ENCODE measurements at regions not wholly inside any gene's neighbourhood (a gene's known extent, or its start where the extent isn't known, plus 50 kb on each side); places are given as distances from the start of the nearest gene placed in this dataset.

- Histone ChIP-seq H3K9ac (ENCODE audit: low read length) (no peak overlapping the region), H4K20me1 (ENCODE audit: insufficient read depth) (no peaks in the 10 kb centered on the region), H3K27me3 (ENCODE audit: insufficient read depth, low read length) (no peaks in the 10 kb centered on the region), H3K79me2 (ENCODE audit: insufficient read depth, low read length) (no peaks in the 10 kb centered on the region), H3K9me2 (ENCODE audit: insufficient read depth) (no peaks in the 10 kb centered on the region), H3K4me1 (ENCODE audit: control insufficient read depth in 1 of 2, insufficient read depth in 2 of 2, low read length in 2 of 2) (no peaks in the 10 kb centered on the region), H3K4me2 (ENCODE audit: low read length) (no peak overlapping the region), H3K27ac (ENCODE audit: low read depth, low read length) (no peak overlapping the region), H2AFZ (ENCODE audit: low read depth, low read length, poor library complexity, severe bottlenecking) (no peak overlapping the region), H3K4me3 (replicated peaks in 1 of 2; ENCODE audit: low read depth in 1 of 2, low read length in 2 of 2) (no peak overlapping the region), H3K9me3 (ENCODE audit: control insufficient read depth in 1 of 2, insufficient read depth in 1 of 2, low read depth in 1 of 2, low read length in 2 of 2) (no peaks in the 10 kb centered on the region), H3K36me3 (ENCODE audit: control insufficient read depth in 1 of 2, insufficient read depth in 2 of 2, low read length in 2 of 2) (no peaks in the 10 kb centered on the region)
- BruUV-seq (replicated peaks): no TSS peak
- ChIA-PET CTCF (no interaction called here), RAD21 (ENCODE audit: low non-redundant PET in 1 of 2, low total read pairs in 2 of 2, uncharacterized antibody in 2 of 2, unreplicated experiment in 2 of 2) (no interaction called here), POLR2A (no interaction called here)
- intact Hi-C loops (cut with micrococcal nuclease): no loop called here
- ATAC-seq (peak; percentile 96), DNase-seq (ENCODE audit: low read depth, low spot score) (no peak)
- TF ChIP-seq JUND (IDR thresholded peaks at IDR 0.05) (no peak), EZH2 (IDR thresholded peaks at IDR 0.05) (no peak), RAD21 (IDR thresholded peaks at IDR 0.05; ENCODE audit: low read depth) (peak; percentile 32; the same call in 1 of the 2 replicates), CTCF (IDR thresholded peaks at IDR 0.05 in 2 of 3, conservative IDR thresholded peaks at IDR 0.05 in 1 of 3; ENCODE audit: borderline replicate concordance in 1 of 3, insufficient read depth in 1 of 3, low read depth in 2 of 3, low read length in 2 of 3) (peak in 2 of 3 experiments; percentile 50 to 51; a peak in 4 of 6 replicates), FOSL1 (IDR thresholded peaks at IDR 0.05; ENCODE audit: low read depth) (no peak)
Observed at GRCh38 chr6:82783587-82784236, 281.9 kb downstream of the UBE3D start.

GRCh38 chr6:82785206-82785605, 280.4 kb downstream of the UBE3D start:
- BruUV-seq (replicated peaks): no TSS peak
- Histone ChIP-seq H3K4me1 (ENCODE audit: control insufficient read depth in 1 of 2, insufficient read depth in 2 of 2, low read length in 2 of 2) (no peaks in the 10 kb centered on the region), H3K9ac (ENCODE audit: low read length) (no peak overlapping the region), H3K4me3 (replicated peaks in 1 of 2; ENCODE audit: low read depth in 1 of 2, low read length in 2 of 2) (no peak overlapping the region), H3K9me3 (ENCODE audit: control insufficient read depth in 1 of 2, insufficient read depth in 1 of 2, low read depth in 1 of 2, low read length in 2 of 2) (no peaks in the 10 kb centered on the region), H3K4me2 (ENCODE audit: low read length) (no peak overlapping the region), H3K79me2 (ENCODE audit: insufficient read depth, low read length) (no peaks in the 10 kb centered on the region), H3K9me2 (ENCODE audit: insufficient read depth) (no peaks in the 10 kb centered on the region), H2AFZ (ENCODE audit: low read depth, low read length, poor library complexity, severe bottlenecking) (no peak overlapping the region), H3K27me3 (ENCODE audit: insufficient read depth, low read length) (no peaks in the 10 kb centered on the region), H3K27ac (ENCODE audit: low read depth, low read length) (no peak overlapping the region), H3K36me3 (ENCODE audit: control insufficient read depth in 1 of 2, insufficient read depth in 2 of 2, low read length in 2 of 2) (no peaks in the 10 kb centered on the region), H4K20me1 (ENCODE audit: insufficient read depth) (no peaks in the 10 kb centered on the region)
- ChIA-PET RAD21 (ENCODE audit: low non-redundant PET in 1 of 2, low total read pairs in 2 of 2, uncharacterized antibody in 2 of 2, unreplicated experiment in 2 of 2) (no interaction called here), POLR2A (no interaction called here), CTCF (no interaction called here)
- ATAC-seq (no peak), DNase-seq (ENCODE audit: low read depth, low spot score) (no peak)
- no peak for TF ChIP-seq FOSL1 (IDR thresholded peaks at IDR 0.05; ENCODE audit: low read depth)
- no peak for TF ChIP-seq POLR2A (IDR thresholded peaks at IDR 0.05; ENCODE audit: borderline replicate concordance, extremely low read depth, insufficient read depth, insufficient read length)
- TF ChIP-seq ELF1 (IDR thresholded peaks at IDR 0.05; ENCODE audit: borderline replicate concordance, low read depth): no peak
- TF ChIP-seq EZH2 (IDR thresholded peaks at IDR 0.05): no peak
- no peak for TF ChIP-seq EZH2phosphoT487 (IDR thresholded peaks at IDR 0.05; ENCODE audit: borderline replicate concordance)
- no peak for TF ChIP-seq CBX3 (IDR thresholded peaks at IDR 0.05; ENCODE audit: low read depth)
- TF ChIP-seq TCF7L2 (IDR thresholded peaks at IDR 0.05; ENCODE audit: borderline replicate concordance, extremely low read depth, insufficient read depth, insufficient read length): no peak
- no peak for TF ChIP-seq ZFX (IDR thresholded peaks at IDR 0.05)
- intact Hi-C loops (cut with micrococcal nuclease): no loop called here
